GM18517 (cell line): ENCODE measurements at regions not wholly inside any gene's neighbourhood (a gene's known extent, or its start where the extent isn't known, plus 50 kb on each side); places are given as distances from the start of the nearest gene placed in this dataset.

Experiments
- ATAC-seq: cut with Tn5 transposase; IDR thresholded peaks from one replicate; pipeline ENCODE4 v1.9.1; 2021; ENCODE audit warnings: mild to moderate bottlenecking, moderate library complexity; ENCODE audit not compliant: unreplicated experiment

GRCh38 chr14:61891810-61892209, 129.6 kb downstream of the SNAPC1 start:
- no peak for ATAC-seq

GRCh38 chr14:61893371-61893940, 131.2 kb downstream of the SNAPC1 start:
- ATAC-seq, result no peak

- ATAC-seq, result no peak
These were observed 132.3 kb downstream of the SNAPC1 start for GRCh38 chr14:61894452-61895077.

- no peak for ATAC-seq
These were observed 135.1 kb downstream of the SNAPC1 start for GRCh38 chr14:61897300-61897699.

DNA sequence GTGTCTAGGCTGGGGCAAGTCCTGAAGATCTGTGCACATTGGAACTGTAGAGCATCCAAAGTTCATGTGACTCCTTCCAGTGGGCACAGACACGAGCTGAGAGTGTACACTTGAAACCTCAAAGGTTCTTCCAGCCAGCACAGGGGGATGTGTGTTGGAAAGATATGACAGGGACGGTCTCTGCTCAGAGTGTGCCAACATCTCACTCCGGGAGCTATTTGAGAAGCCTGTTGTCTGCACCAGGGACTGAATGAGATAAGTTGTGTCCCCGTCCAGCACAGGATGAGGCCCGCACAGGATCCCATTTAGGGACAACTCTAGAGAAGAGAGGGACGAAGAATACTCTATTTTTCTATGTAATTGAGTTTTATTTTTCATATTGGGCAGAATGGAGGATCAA, 136.3 kb downstream of the SNAPC1 start:
- no peak for ATAC-seq

GRCh38 chr14:61899497-61899896, 137.3 kb downstream of the SNAPC1 start:
- ATAC-seq, result no peak

GRCh38 chr14:61904946-61905345, 142.7 kb downstream of the SNAPC1 start:
- ATAC-seq, result no peak

DNA sequence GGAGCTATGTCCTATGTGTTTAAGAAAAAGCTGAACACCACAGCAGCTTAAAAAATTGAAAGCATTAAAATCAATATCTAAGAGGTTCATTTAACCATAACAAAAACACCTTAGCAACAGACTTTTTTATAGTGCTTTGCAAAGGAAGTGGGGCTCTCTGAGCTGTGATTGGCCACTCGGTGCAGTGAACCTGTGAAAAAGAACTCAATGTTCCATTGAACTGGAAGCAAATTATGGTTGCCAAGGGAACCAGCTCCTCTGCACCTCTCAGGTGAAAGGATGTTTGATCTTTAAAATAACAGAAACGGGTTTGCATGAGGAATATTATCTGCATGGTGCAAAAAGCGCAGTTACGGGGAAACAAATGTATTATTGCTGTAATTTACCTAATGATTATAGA, 149.4 kb downstream of the SNAPC1 start:
- ATAC-seq, result no peak

- ATAC-seq, result no peak
These were observed 156.8 kb downstream of the SNAPC1 start for GRCh38 chr14:61918998-61919397.

DNA sequence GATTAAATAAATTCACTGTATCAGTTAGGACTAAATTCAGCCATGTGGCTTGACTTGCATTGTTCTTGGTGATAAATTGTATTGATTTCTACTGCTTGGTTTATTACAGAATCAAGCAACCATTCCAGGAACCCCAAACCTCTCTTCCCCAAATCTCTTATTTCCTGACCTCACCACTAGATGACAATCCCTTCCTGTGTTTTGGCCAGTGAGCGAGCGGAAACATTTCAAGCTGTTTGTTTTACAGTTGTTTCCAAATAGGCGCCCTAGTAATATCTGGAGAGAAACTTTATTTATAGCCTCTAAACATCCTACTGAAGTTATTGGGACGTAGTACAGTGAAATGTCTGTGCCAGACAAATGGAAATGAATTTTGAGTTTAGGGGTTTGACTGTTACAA, 161.1 kb downstream of the SNAPC1 start:
- ATAC-seq, result no peak

DNA sequence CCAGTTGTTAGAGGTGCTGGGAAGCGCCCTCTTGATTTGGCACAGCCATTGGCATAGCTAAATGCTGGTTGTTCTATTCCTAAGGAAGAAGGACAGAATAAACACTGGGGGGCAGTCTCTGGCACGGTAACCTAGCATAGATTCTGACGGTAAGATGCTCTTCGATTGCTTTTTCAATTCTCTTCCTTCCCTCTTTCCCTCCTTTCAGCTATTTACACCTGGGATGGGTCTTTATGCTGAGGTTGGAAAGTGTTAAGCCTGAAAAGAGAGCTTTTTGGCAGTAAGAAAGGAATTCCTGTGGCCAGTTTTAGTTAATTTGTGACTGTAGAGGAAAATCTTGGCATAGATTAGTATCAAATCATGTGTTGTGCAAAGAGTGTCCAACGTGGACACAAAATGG, 162.8 kb downstream of the SNAPC1 start:
- ATAC-seq, result no peak

- no peak for ATAC-seq
These were observed 163.7 kb downstream of the SNAPC1 start for GRCh38 chr14:61925732-61926435.

DNA sequence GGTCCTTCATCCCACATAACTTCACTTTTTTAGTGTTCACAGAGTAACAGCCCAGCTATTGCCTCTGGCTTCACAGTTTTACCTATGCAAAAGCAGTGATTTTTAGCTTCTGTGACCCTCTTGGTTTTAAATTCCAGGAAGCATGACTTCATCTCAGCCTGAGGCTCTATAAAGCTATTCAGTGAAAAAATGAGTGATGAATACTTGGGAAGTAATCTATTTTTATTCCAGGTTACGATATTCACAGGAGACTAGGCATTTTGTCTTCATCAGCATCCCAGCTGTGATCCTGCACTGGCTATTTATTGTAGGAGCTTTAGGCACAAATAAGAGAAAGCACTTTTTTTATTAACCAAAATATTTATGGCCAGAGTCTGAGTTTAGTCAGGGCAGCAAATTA, 164.8 kb downstream of the SNAPC1 start:
- no peak for ATAC-seq

GRCh38 chr14:61927520-61927919, 165.3 kb downstream of the SNAPC1 start:
- ATAC-seq, result no peak

DNA sequence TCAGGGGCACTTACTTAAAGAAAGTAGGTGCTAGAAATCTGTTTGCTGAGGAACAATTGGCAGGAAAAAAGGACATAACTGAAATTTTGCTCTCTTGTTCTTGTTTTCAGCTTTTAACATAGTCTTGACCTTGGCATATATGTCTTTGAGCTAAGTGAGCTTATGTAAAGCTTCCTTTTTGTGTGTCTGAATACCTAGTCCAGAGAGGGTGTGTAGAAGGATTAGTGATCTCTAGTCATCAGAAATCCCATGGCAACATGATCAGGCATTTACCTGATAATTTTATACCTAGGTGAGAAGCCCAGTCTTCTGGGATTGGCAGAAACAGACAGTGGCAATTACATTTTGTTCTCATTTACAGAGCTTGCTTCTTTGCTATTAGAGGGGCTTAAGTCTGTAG, 166.1 kb downstream of the SNAPC1 start:
- no peak for ATAC-seq

- ATAC-seq, result no peak
These were observed 166.5 kb downstream of the SNAPC1 start for GRCh38 chr14:61928701-61929100.

GRCh38 chr14:61929651-61930050, 167.4 kb downstream of the SNAPC1 start:
- ATAC-seq, result no peak

DNA sequence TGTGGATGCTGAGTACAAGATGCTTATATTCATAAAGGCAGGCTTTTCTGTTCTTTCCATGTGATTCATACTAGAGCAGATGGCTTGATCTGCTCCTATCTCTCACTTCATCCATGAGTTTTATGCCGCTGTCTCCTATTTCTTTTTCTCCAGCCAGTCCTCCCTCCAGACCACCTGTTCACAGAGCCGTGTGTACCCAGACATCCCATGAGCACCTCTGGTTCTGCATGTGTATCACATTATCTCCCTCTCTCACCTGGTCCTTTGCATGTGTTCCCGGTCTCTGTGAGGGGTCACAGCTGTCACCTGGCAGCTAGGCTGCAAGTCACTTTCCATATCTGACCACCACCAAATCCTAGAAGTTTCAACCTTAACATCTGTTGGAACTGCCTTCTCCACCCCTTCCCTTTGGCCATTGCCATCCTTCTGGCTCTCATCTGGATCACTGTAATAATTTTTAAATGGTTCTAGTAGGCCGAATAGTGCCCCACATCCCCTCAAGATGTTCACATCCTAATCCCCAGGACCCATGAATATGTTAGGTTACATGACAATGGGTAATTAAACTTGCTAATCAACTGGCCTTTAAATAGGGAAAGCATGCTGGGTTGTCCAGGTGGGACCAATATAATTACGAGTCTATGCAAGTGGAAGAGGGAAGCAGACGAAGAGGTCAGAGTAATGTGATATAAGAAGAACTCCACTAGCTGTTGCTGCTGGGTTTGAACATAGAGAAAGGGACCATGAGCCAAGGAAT, 168.1 kb downstream of the SNAPC1 start:
- ATAC-seq, result no peak

GRCh38 chr14:61932974-61933373, 170.8 kb downstream of the SNAPC1 start:
- no peak for ATAC-seq

- ATAC-seq, result no peak
These were observed 172.2 kb downstream of the SNAPC1 start for GRCh38 chr14:61934385-61934784.

- no peak for ATAC-seq
These were observed 177.6 kb downstream of the SNAPC1 start for GRCh38 chr14:61939776-61940175.
